GM12878 (cell line): ENCODE measurements at regions not wholly inside any gene's neighbourhood (a gene's known extent, or its start where the extent isn't known, plus 50 kb on each side); places are given as distances from the start of the nearest gene placed in this dataset.

ENCODE experiments used
- ATAC-seq: fragments of 200-7000 bp; cut with Tn5 transposase; 3 replicates; pipeline ENCODE4 v1.9.1; 2020; ENCODE audit warnings: mild to moderate bottlenecking, moderate library complexity
- BruUV-seq: library from RNA; stranded (reverse); fragments of 400-500 nt; replicated peaks from 2 replicates; lab custom pipeline; 2021; lab: Mats Ljungman, UMichigan
- CTCF ChIA-PET: fragments of 300-600 bp; sonication (Branson Sonifier 250); formaldehyde crosslinking; extraction: SDS; loops from one replicate; lab custom pipeline; 2021; ENCODE audit warnings: inconsistent platforms; lab: Yijun Ruan, JAX
- POLR2A ChIA-PET: fragments of 350-600 bp; formaldehyde crosslinking; extraction: SDS; loops from one replicate; lab custom pipeline; 2021; ENCODE audit warnings: inconsistent platforms; lab: Charles Lee
- RAD21 ChIA-PET: fragments of 300-600 bp; sonication (Branson Sonifier 250); formaldehyde crosslinking; loops from one replicate; lab custom pipeline; 2023; ENCODE audit warnings: antibody characterized with exemption; ENCODE audit not compliant: unreplicated experiment; lab: Charles Lee
- SMC1A ChIA-PET: fragments of 300-600 bp; sonication (Branson Sonifier 250); formaldehyde crosslinking; loops from one replicate; lab custom pipeline; 2023; ENCODE audit not compliant: unreplicated experiment, uncharacterized antibody; lab: Charles Lee
- DNase-seq: peaks from one replicate; pipeline ENCODE4 v3.0.0-alpha.2; 2011; ENCODE audit warnings: low read depth, low spot score
- FAIRE-seq: peaks from 3 replicates; lab custom pipeline; 2011; peaks lifted over from hg19 to GRCh38; lab: Jason Lieb, UNC
- H2AFZ ChIP-seq: 2 replicates; pipeline ENCODE4 v1.6.0; 2011; ENCODE audit warnings: low read depth, low read length, control low read depth; ENCODE audit not compliant: control insufficient read depth
- H3K27ac ChIP-seq: 2 replicates; pipeline ENCODE4 v1.5.1; 2011; ENCODE audit warnings: control low read depth; ENCODE audit not compliant: control insufficient read depth, insufficient read depth
- H3K27me3 ChIP-seq, 2 experiments: replicated peaks in 1 of 2; 2 replicates each; pipeline versions ENCODE4 v1.6.0 to v1.6.1; 2011; ENCODE audit warnings: low read length in 1 of 2; ENCODE audit not compliant: control insufficient read depth in 2 of 2, insufficient read depth in 2 of 2
- H3K36me3 ChIP-seq, 2 experiments: 2 replicates each; pipeline ENCODE4 v1.5.1; 2011; ENCODE audit warnings: low read length in 1 of 2; ENCODE audit not compliant: control insufficient read depth in 2 of 2, insufficient read depth in 2 of 2
- H3K4me1 ChIP-seq: 2 replicates; pipeline ENCODE4 v1.6.1; 2011; ENCODE audit warnings: mild to moderate bottlenecking, low read length, moderate library complexity, mixed read lengths; ENCODE audit not compliant: control insufficient read depth, insufficient read depth
- H3K4me2 ChIP-seq: 2 replicates; pipeline ENCODE4 v1.6.0; 2011; ENCODE audit warnings: control low read depth; ENCODE audit not compliant: control insufficient read depth, insufficient read depth
- H3K4me3 ChIP-seq: fragments of 200-600 bp; sonication (generic); 2 replicates; pipeline ENCODE4 v1.5.1; 2016
- H3K79me2 ChIP-seq: 2 replicates; pipeline ENCODE4 v1.6.0; 2011; ENCODE audit warnings: low read length; ENCODE audit not compliant: control insufficient read depth, insufficient read depth
- H3K9ac ChIP-seq: 2 replicates; pipeline ENCODE4 v1.8.0; 2011; ENCODE audit warnings: low read length, control low read depth, mixed read lengths; ENCODE audit not compliant: control insufficient read depth, insufficient read depth
- H3K9me3 ChIP-seq: replicated peaks from 3 replicates; pipeline ENCODE4 v1.5.1; 2011; ENCODE audit warnings: mild to moderate bottlenecking, low read length; ENCODE audit not compliant: control insufficient read depth, insufficient read depth
- H4K20me1 ChIP-seq: 2 replicates; pipeline ENCODE4 v1.6.0; 2011; ENCODE audit not compliant: control insufficient read depth, insufficient read depth
- BACH1 ChIP-seq: fragments of 450-650 bp; IDR thresholded peaks from 2 replicates; pipeline ENCODE4 v1.6.1; 2017; ENCODE audit warnings: mild to moderate bottlenecking, borderline replicate concordance
- BCL3 ChIP-seq: IDR thresholded peaks from 2 replicates; pipeline ENCODE4 v1.6.1; 2011; ENCODE audit warnings: borderline replicate concordance, low read depth, mild to moderate bottlenecking, moderate library complexity, low read length; ENCODE audit not compliant: insufficient read depth, poor library complexity, severe bottlenecking
- CBFB ChIP-seq: IDR thresholded peaks from 2 replicates; pipeline ENCODE4 v1.6.1; 2016; ENCODE audit warnings: antibody characterized with exemption, low read depth
- CBX5 ChIP-seq: sonication (generic); IDR thresholded peaks from 2 replicates; pipeline ENCODE4 v1.6.1; 2016; ENCODE audit warnings: low read depth, moderate library complexity, mild to moderate bottlenecking, inconsistent platforms
- GABPA ChIP-seq: IDR thresholded peaks from 2 replicates; pipeline ENCODE4 v1.6.1; 2014; ENCODE audit warnings: antibody characterized with exemption, low read depth, mild to moderate bottlenecking, inconsistent platforms
- IRF3 ChIP-seq: fragments of 450-650 bp; IDR thresholded peaks from 2 replicates; pipeline ENCODE4 v1.6.1; 2014; ENCODE audit warnings: mild to moderate bottlenecking
- MAX ChIP-seq: IDR thresholded peaks from 2 replicates; pipeline ENCODE4 v1.6.1; 2012; ENCODE audit warnings: low read depth, low read length, improper control_type of control experiment
- NKRF ChIP-seq: fragments of 450-650 bp; conservative IDR thresholded peaks from 2 replicates; pipeline ENCODE4 v1.6.1; 2017; ENCODE audit warnings: mild to moderate bottlenecking, moderate library complexity
- RUNX3 ChIP-seq: IDR thresholded peaks from 2 replicates; pipeline ENCODE4 v1.6.1; 2012; ENCODE audit warnings: low read length, inconsistent platforms
- SMC3 ChIP-seq: IDR thresholded peaks from 2 replicates; pipeline ENCODE4 v1.6.1; 2011; ENCODE audit warnings: low read length, improper control_type of control experiment, borderline replicate concordance
- SRF ChIP-seq, 2 experiments: IDR thresholded peaks; 2 replicates each; pipeline ENCODE4 v1.6.1; 2011; ENCODE audit warnings: low read depth in 2 of 2, low read length in 2 of 2, mild to moderate bottlenecking in 1 of 2, moderate library complexity in 1 of 2
- SUZ12 ChIP-seq: fragments of 200-600 bp; sonication (generic); IDR thresholded peaks from one replicate; pipeline ENCODE4 v1.6.1; 2018; ENCODE audit warnings: antibody characterized with exemption, mild to moderate bottlenecking; ENCODE audit not compliant: unreplicated experiment
- ZNF592 ChIP-seq: fragments of 450-650 bp; IDR thresholded peaks from 2 replicates; pipeline ENCODE4 v1.6.1; 2017; ENCODE audit warnings: mild to moderate bottlenecking, moderate library complexity
- ZNF622 ChIP-seq: fragments of 450-650 bp; IDR thresholded peaks from 2 replicates; pipeline ENCODE4 v1.6.1; 2017; ENCODE audit warnings: mild to moderate bottlenecking, inconsistent platforms
- WGBS: methylation state at CpG from one replicate; pipeline ENCODE4 v1.1.6; 2016; ENCODE audit warnings: low lambda C conversion rate; ENCODE audit not compliant: insufficient replicate concordance, insufficient coverage; ENCODE audit errors: missing lambda C conversion rate; 5-methylcytosine and 5-hydroxymethylcytosine counted together
- in situ Hi-C: fragments of 300-500 bp; cut with MboI; formaldehyde crosslinking; loops from 9 replicates; pipeline ENCODE4 v1.14.3; 2018; ENCODE audit warnings: mixed read lengths
- intact Hi-C: fragments of 100-400 bp; cut with micrococcal nuclease; formaldehyde crosslinking; loops from one replicate; pipeline ENCODE4 v1.14.2; 2022; ENCODE audit not compliant: unreplicated experiment

- Histone ChIP-seq H3K27ac (no peak overlapping the region), H3K4me2 (no peak overlapping the region), H3K9ac (no peak overlapping the region), H4K20me1 (no peaks in the 10 kb centered on the region), H3K79me2 (no peaks in the 10 kb centered on the region), H3K9me3 (no peaks in the 10 kb centered on the region)
- FAIRE-seq (no peak), DNase-seq (no peak)
- 38% methylated on average over 2 of the region's 2 CpGs for WGBS
- SMC1A ChIA-PET: interaction anchor here (0.8 to 1.2 kb wide), 2 partner anchors 20 to 27 kb away, joined by 3 to 4 read pairs; no protein-coding TSS in a partner anchor
- no TSS peak for BruUV-seq
- TF ChIP-seq ZNF592 (no peak), NKRF (no peak), CBFB (no peak), IRF3 (no peak), BCL3 (no peak), BACH1 (no peak), ZNF622 (no peak), SUZ12 (no peak), SRF (IDR thresholded peaks at IDR 0.05; ENCODE audit: low read depth in 2 of 2, low read length in 2 of 2) (no peak), SMC3 (no peak), RUNX3 (no peak), GABPA (no peak), MAX (no peak), CBX5 (no peak)
- TF ChIP-seq, all 136 proteins: peak for 0
- in situ Hi-C loops (no loop called here), intact Hi-C loops (no loop called here)
- Histone ChIP-seq H3K36me3 (no peaks in the 10 kb centered on the region), H3K4me3 (no peak overlapping the region), H3K27me3 (no peaks in the 10 kb centered on the region; a peak in 1 of 4 replicates), H2AFZ (no peak overlapping the region), H3K4me1 (no peaks in the 10 kb centered on the region)
- ChIA-PET CTCF (interaction anchor here (1.0 to 1.3 kb wide), 2 partner anchors 11 to 35 kb away, joined by 3 read pairs; no protein-coding TSS in a partner anchor), POLR2A (no interaction called here), RAD21 (no interaction called here)
- no peak for ATAC-seq
Measured at GRCh38 chr2:21282515-21282898, 158.7 kb downstream of the TDRD15 start.
